Astrocyte (in vitro differentiated cells and primary cell): ENCODE measurements at regions not wholly inside any gene's neighbourhood (a gene's known extent, or its start where the extent isn't known, plus 50 kb on each side); places are given as distances from the start of the nearest gene placed in this dataset.

Experiments used
- DNase-seq: peaks from one replicate; pipeline ENCODE4 v3.0.0-alpha.2; 2010; ENCODE audit warnings: low read depth
- FAIRE-seq: peaks from 2 replicates; lab custom pipeline; 2011; peaks lifted over from hg19 to GRCh38; lab: Jason Lieb, UNC
- H2AFZ ChIP-seq: 2 replicates; pipeline ENCODE4 v1.6.0; 2012; ENCODE audit warnings: low read depth, low read length, inconsistent platforms
- H3K27ac ChIP-seq: 2 replicates; pipeline ENCODE4 v1.5.1; 2011; ENCODE audit warnings: low read depth, low read length, inconsistent platforms
- H3K27me3 ChIP-seq: 2 replicates; pipeline ENCODE4 v1.6.0; 2011; ENCODE audit warnings: low read length, inconsistent platforms; ENCODE audit not compliant: insufficient read depth
- H3K36me3 ChIP-seq: 2 replicates; pipeline ENCODE4 v1.5.1; 2011; ENCODE audit warnings: low read length, inconsistent platforms; ENCODE audit not compliant: insufficient read depth
- H3K4me1 ChIP-seq: 2 replicates; pipeline ENCODE4 v1.5.1; 2011; ENCODE audit warnings: low read length, inconsistent platforms; ENCODE audit not compliant: insufficient read depth
- H3K4me2 ChIP-seq: 2 replicates; pipeline ENCODE4 v1.6.0; 2012; ENCODE audit warnings: low read length, inconsistent platforms
- H3K4me3 ChIP-seq: 2 replicates; pipeline ENCODE4 v1.5.1; 2011; ENCODE audit warnings: low read depth, mild to moderate bottlenecking, low read length, inconsistent platforms; ENCODE audit not compliant: insufficient read depth
- H3K79me2 ChIP-seq: 2 replicates; pipeline ENCODE4 v1.6.0; 2012; ENCODE audit warnings: mild to moderate bottlenecking, low read length, inconsistent platforms; ENCODE audit not compliant: insufficient read depth
- H3K9ac ChIP-seq: 2 replicates; pipeline ENCODE4 v1.6.0; 2012; ENCODE audit warnings: mild to moderate bottlenecking, low read length, inconsistent platforms
- H3K9me3 ChIP-seq: 2 replicates; pipeline ENCODE4 v1.5.1; 2012; ENCODE audit warnings: low read depth, mild to moderate bottlenecking, low read length, inconsistent platforms; ENCODE audit not compliant: insufficient read depth
- H4K20me1 ChIP-seq: 2 replicates; pipeline ENCODE4 v1.6.0; 2012; ENCODE audit warnings: low read length, inconsistent platforms; ENCODE audit not compliant: insufficient read depth
- H3K27ac Mint-ChIP-seq: one replicate; pipeline ENCODE4 v1.8.0; 2021; ENCODE audit warnings: mild to moderate bottlenecking, mixed read lengths; ENCODE audit not compliant: unreplicated experiment
- H3K27me3 Mint-ChIP-seq: one replicate; pipeline ENCODE4 v1.8.0; 2021; ENCODE audit warnings: low read depth, mixed read lengths; ENCODE audit not compliant: unreplicated experiment
- H3K36me3 Mint-ChIP-seq: one replicate; pipeline ENCODE4 v1.8.0; 2021; ENCODE audit warnings: low read depth, mixed read lengths; ENCODE audit not compliant: unreplicated experiment
- H3K4me1 Mint-ChIP-seq: one replicate; pipeline ENCODE4 v1.8.0; 2021; ENCODE audit warnings: low read depth, mixed read lengths; ENCODE audit not compliant: unreplicated experiment
- H3K4me3 Mint-ChIP-seq: one replicate; pipeline ENCODE4 v1.8.0; 2021; ENCODE audit warnings: mild to moderate bottlenecking, moderate library complexity, mixed read lengths; ENCODE audit not compliant: unreplicated experiment
- H3K9me3 Mint-ChIP-seq: one replicate; pipeline ENCODE4 v1.8.0; 2021; ENCODE audit warnings: mild to moderate bottlenecking, mixed read lengths; ENCODE audit not compliant: unreplicated experiment
- CTCF ChIP-seq: IDR thresholded peaks from 2 replicates; pipeline ENCODE4 v1.5.1; 2011; ENCODE audit warnings: low read depth, mild to moderate bottlenecking, inconsistent platforms, low read length, moderate library complexity; ENCODE audit not compliant: insufficient read depth
- EZH2 ChIP-seq: IDR thresholded peaks from 2 replicates; pipeline ENCODE4 v1.6.1; 2012; ENCODE audit warnings: mild to moderate bottlenecking, low read length, inconsistent platforms; ENCODE audit not compliant: insufficient read depth

- H3K79me2 ChIP-seq: no peaks in the 10 kb centered on the region
- H3K27ac ChIP-seq: no peak overlapping the region
Observed at GRCh38 chr13:111853721-111854120, 213.2 kb upstream of the SOX1 start.

GRCh38 chr13:111854403-111854802, 212.5 kb upstream of the SOX1 start:
- Mint-ChIP-seq H3K27ac (no peak overlapping the region), H3K4me1 (no peaks in the 10 kb centered on the region), H3K9me3 (no peaks in the 10 kb centered on the region), H3K36me3 (no peaks in the 10 kb centered on the region), H3K27me3 (peaks cover 41% of the 10 kb centered on the region), H3K4me3 (no peak overlapping the region)
- H3K79me2 ChIP-seq: no peaks in the 10 kb centered on the region
- no peak for TF ChIP-seq EZH2
- no peak for TF ChIP-seq CTCF
- H3K27ac ChIP-seq: no peak overlapping the region
- H3K27me3 ChIP-seq: no peaks in the 10 kb centered on the region
- H3K4me3 ChIP-seq: no peak overlapping the region
- peaks cover 13% of the 10 kb centered on the region for H3K9me3 ChIP-seq
- H3K4me2 ChIP-seq: no peak overlapping the region
- no peak overlapping the region for H3K9ac ChIP-seq
- DNase-seq (no peak), FAIRE-seq (no peak)
- H3K4me1 ChIP-seq: no peaks in the 10 kb centered on the region
- no peaks in the 10 kb centered on the region for H3K36me3 ChIP-seq
- H4K20me1 ChIP-seq: no peaks in the 10 kb centered on the region
- H2AFZ ChIP-seq: no peak overlapping the region

More at GRCh38 chr13:111853721-111854120, 213.2 kb upstream of the SOX1 start:
- H3K4me3 ChIP-seq: no peak overlapping the region
- H3K27me3 ChIP-seq: no peaks in the 10 kb centered on the region
- no peak overlapping the region for H3K9ac ChIP-seq
- TF ChIP-seq CTCF (no peak), EZH2 (no peak)
- no peaks in the 10 kb centered on the region for H3K4me1 Mint-ChIP-seq
- H3K4me2 ChIP-seq: no peak overlapping the region
- DNase-seq (no peak), FAIRE-seq (no peak)
- no peak overlapping the region for H3K4me3 Mint-ChIP-seq
- H2AFZ ChIP-seq: no peak overlapping the region
- H3K4me1 ChIP-seq: no peaks in the 10 kb centered on the region
- H3K36me3 Mint-ChIP-seq: no peaks in the 10 kb centered on the region
- no peaks in the 10 kb centered on the region for H4K20me1 ChIP-seq
- no peaks in the 10 kb centered on the region for H3K36me3 ChIP-seq
- H3K27me3 Mint-ChIP-seq: peaks cover 37% of the 10 kb centered on the region
- H3K27ac Mint-ChIP-seq: no peak overlapping the region
- peaks cover 13% of the 10 kb centered on the region for H3K9me3 ChIP-seq
- H3K9me3 Mint-ChIP-seq: no peaks in the 10 kb centered on the region

GRCh38 chr13:111855191-111855590, 211.8 kb upstream of the SOX1 start:
- Histone ChIP-seq H3K9ac (no peak overlapping the region), H3K36me3 (no peaks in the 10 kb centered on the region), H4K20me1 (no peaks in the 10 kb centered on the region), H3K9me3 (peaks cover 13% of the 10 kb centered on the region), H3K27me3 (no peaks in the 10 kb centered on the region), H3K4me1 (no peaks in the 10 kb centered on the region), H3K4me2 (no peak overlapping the region), H3K27ac (no peak overlapping the region), H3K79me2 (no peaks in the 10 kb centered on the region), H2AFZ (no peak overlapping the region), H3K4me3 (no peak overlapping the region)
- DNase-seq (no peak), FAIRE-seq (no peak)
- no peak overlapping the region for H3K27ac Mint-ChIP-seq
- peaks cover 2% of the 10 kb centered on the region for H3K4me1 Mint-ChIP-seq
- no peaks in the 10 kb centered on the region for H3K36me3 Mint-ChIP-seq
- no peak for TF ChIP-seq CTCF
- TF ChIP-seq EZH2: no peak
- H3K4me3 Mint-ChIP-seq: no peak overlapping the region
- H3K9me3 Mint-ChIP-seq: no peaks in the 10 kb centered on the region
- peaks cover 44% of the 10 kb centered on the region for H3K27me3 Mint-ChIP-seq
